GM21576 (cell line): ENCODE measurements at regions not wholly inside any gene's neighbourhood (a gene's known extent, or its start where the extent isn't known, plus 50 kb on each side); places are given as distances from the start of the nearest gene placed in this dataset.

ENCODE experiments used
- ATAC-seq: cut with Tn5 transposase; IDR thresholded peaks from one replicate; pipeline ENCODE4 v1.9.1; 2021; ENCODE audit warnings: mild to moderate bottlenecking, moderate library complexity; ENCODE audit not compliant: unreplicated experiment

DNA sequence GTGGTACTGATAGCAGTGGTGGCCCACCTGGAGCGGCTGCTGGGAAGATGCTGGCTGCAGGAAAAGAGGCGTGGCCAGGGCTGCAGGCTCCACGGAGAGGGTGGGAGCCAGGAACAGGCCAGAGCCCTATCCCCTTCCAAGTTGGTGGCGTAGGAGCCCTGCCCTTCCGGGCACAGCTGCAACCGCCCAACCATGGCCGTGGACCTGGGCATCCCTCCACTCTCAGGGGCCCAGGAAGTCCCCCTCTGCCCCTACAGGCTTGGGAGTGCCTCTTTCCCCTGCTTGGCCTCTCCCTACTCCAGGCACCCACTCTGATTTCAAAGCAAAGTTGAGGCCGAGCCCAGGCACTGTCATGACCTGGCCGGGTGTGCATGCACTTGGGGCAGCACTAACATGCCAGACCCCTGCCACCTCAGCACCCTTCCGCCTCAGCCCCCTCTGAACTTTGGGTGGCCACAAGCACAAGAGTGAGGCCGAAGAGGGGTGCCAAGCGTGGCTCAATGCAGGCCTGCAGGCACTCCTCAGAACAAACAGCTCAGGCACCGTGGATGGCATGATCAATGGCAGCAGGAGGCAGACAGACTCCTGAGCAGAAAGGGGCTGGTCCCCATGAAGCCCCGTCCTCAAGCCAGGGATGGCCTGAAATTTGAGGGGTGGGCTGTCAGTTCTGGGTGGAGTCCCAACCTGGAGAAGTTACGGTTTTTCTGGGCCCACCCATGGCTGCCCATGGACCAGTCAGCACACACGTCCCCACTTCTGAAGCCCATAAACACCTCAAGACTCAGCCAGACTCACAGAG, 164.9 kb upstream of the PRNP start:
- no peak for ATAC-seq

DNA sequence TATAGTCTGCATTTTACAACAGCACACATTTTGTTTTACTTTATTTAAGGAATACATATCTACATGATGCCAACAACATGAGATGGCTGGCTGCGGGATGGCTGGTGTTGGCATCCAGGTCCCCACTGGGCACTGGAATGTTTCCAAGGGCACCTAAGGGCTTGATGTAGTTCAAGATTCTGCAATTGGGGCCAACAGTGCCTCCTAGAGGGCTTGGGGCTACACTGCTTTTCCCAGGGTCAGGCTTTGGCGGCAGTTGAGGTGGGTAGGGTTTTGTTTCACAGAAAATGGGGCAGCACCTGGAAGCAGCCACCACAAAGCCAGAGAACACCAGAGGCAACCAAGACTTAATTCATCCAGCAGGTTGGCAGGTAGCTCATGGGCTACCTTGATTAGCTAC, 166.7 kb upstream of the PRNP start:
- no peak for ATAC-seq

DNA sequence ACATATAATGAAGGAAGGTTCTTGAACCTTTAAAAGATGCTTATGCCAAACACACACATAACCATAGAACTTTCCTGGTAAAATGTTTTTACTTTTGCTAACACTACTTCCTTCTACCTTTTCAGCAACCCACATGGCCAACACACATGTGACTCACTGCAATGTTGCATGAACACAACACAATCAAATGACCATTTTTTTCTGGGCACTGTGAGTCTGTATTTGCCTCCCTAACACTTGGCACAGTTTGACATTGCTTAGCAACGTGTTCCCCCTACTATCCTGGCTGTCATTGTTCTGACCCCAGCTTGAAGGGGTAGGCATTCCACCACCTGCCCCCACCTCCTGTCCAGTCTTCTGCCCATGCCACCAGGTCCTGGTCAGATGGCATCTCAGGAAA, 169.4 kb upstream of the PRNP start:
- no peak for ATAC-seq

DNA sequence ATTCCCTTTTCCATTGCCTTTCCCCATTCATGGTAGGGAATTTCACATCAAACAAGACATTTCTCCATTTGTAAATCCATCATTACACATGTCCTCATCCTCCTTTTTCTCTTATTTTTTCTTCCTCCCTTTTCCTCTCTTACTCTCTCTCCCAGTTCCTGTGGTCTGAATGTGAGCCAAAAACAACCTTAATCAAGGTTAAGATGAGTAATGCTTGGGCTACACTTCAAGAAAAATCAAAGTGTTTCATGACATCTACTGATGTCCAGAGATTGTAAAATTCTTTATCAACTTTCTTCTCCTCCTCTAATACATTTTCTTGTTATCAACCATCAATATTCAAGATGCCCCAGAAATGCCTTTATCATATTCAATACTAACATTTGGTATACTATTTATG, 172.5 kb upstream of the PRNP start:
- no peak for ATAC-seq

DNA sequence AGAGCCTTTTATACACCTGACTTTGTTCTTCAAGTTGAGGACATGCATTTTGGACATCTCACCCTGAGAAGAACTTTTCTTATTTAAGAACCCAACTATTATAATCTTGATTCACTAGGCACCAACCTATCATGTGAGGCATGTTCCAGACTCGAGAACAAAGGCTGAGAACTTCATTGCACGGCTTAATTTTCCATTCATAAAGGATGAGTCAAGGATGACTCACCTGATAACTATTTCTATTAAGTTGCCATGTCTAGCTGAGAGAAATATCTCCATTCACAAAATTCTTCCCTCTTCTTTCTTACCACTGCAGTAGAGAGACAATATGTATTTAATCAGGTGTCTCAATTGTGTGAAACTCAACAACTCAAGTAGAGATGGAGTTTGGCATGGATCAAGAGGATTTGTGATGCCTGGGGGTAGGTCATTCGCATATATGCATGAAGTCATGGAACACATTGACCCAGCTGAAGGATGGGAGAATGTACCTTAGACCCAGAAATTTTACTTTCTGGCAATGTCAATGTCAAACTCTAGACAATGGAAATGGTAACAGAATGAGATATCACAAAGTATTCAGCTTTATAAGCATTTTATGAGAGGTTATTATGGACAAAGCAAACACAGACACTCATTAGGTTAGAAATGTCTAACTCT, 173.2 kb upstream of the PRNP start:
- ATAC-seq, result no peak

DNA sequence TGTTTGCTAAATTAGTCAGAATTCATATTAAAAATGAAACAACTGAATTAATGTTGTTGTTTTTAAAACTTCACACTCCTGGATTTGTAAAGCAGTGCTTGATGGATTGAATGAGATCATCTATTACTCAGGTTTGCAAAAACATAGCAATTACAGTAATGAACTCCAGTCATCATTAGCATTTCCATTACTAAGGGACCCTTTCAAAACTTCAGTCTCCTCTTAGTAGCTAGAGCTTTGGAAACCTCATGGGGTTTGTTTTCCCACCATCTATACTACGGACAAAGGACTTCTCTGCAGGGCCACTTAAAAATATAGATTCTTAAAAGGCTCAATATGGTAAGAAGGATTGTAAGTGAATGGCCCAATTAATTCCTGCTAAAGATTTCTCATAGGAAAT, 174.5 kb upstream of the PRNP start:
- no peak for ATAC-seq

DNA sequence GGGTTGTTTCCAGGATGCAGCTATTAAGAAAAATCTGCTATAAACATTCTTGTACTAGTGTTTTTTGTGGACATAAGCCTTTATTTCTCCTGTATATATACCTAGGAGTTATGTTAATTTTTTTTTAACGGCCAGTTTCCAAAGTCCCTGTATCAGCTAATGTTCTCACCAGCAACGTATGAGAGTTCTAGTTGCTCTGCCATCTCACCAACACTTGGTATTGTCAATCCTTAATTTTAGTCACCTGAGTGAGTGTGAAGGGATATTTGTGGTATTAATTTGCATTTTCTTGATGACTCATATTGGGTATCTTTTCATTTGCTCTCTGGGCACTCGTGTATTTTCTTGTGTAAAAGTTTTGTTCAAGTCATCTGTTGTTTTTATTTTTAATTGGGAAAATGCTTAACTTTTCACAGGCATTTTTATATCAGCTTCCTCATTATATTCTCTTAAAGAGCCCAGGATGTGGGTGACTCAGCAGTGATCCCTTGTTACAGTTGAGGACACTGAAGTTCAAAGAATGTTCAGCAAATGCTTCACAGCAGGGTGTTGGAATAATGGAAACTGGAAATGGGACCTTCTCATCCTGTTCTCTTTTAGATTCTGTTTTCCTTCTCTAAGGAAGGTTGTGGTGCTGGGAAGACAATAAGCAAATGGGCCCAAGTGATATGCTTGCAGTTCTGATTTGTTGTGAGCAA, 176.3 kb upstream of the PRNP start:
- ATAC-seq, result no peak

DNA sequence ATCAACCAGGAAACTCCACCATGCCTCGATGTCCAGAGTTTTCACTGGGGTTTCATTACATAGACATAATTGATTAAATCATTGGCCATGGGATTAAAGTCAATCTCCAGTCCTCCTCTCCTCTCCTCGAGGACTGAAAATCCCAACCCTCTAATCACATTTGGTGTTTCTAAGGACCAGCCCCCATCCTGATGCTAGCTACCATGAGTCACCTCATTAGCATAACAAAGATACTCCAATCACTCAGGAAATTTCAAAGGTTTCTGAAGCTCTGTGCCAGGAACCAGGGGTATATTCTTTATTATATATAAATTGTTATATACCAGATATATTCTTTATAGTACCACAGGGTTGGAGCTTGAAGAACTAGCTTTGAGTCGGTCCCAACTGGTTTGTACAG, 177.5 kb upstream of the PRNP start:
- no peak for ATAC-seq

DNA sequence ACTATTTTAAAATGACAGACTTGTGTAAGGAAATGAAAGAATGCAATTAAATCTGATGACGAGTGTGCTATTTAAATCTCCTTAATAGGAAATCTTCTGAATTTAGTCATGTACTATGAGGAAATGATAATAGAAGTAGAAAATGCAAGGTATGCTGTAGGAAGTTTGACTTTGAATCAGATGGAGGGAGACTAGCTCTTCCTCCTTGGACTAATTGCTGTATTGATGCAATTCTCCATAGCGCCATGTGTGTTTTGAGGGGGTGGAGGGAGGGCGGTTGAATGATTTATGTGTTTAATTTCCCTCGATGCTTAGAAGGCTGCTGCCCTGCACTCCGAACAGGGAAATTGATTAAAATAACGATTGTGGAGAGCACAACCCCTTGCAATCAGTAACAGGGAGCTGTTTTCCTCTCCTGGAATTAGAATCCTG, 179.0 kb upstream of the PRNP start:
- no peak for ATAC-seq

DNA sequence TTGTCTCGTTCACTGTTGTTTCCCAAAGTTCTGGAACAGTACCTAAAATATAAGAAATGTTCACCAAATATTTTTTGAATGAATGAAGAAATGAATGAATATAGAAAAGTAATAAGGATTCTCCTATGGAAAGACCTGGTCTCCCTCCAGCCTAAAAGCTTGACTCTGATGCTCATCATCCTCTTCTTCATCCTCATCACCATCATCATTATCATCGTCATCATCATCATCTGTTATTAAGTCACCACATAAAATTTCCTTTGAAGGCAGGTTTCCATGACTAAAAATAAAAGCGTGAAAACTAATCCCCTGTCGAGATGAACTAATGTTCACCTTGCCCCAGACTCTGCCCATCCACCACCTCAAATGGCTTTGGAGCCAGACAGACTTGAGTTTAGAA, 181.4 kb upstream of the PRNP start:
- ATAC-seq, result no peak

DNA sequence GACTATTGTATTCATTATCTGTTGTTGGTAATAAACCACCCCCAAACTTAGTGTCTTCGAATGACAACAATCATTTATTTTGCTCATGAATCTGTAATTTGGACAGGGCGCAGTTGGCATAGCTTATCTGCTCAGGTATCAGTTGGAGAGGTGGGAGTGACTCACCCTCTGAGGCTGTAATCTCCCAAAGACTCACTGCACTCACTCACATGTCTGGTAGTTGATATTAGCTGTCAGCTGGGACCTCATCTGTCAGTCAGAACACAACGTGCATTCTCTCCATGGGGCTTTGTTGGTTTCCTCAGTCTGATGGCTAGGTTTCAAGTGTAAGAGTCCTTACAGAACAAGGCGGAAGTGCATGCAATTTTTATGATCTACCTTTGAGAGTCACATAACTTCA, 183.5 kb upstream of the PRNP start:
- no peak for ATAC-seq

DNA sequence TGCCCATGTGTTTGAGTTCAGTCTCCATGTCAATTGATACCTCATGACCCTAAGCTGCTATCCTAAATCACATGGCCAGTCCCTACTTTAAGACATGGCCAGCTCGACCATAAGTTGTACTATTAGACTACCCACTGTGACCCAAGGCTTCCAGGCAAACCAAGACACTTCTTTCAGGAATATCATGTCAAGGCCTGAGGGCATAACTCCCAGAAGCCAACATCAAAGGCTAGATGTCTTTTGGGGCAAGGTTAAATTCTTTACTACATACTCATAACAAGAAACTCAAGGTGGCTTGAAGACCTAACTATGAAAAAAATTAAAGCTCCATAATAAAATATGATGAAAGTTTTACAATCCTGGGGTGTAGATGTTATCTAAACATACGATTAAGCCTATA, 192.9 kb upstream of the PRNP start:
- no peak for ATAC-seq

DNA sequence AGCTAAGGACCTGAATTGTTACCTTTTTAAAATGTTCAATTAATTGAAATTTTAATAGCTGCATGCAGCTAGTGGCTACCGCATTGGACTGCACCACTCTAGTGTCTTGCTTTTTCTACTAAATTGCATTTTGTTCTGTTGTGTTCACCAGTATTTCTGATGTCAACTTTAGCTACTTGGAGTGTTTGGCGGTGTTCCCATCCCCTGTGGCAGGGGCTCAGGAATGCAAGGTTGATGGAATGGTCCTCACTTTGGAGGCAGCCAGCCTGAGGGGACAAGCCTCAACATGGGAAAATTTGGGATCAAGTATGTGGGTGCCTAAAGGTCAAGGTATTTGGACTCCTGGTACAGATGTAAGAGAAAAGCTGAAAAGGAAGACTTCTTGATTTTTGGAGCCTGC, 194.6 kb upstream of the PRNP start:
- ATAC-seq, result no peak

DNA sequence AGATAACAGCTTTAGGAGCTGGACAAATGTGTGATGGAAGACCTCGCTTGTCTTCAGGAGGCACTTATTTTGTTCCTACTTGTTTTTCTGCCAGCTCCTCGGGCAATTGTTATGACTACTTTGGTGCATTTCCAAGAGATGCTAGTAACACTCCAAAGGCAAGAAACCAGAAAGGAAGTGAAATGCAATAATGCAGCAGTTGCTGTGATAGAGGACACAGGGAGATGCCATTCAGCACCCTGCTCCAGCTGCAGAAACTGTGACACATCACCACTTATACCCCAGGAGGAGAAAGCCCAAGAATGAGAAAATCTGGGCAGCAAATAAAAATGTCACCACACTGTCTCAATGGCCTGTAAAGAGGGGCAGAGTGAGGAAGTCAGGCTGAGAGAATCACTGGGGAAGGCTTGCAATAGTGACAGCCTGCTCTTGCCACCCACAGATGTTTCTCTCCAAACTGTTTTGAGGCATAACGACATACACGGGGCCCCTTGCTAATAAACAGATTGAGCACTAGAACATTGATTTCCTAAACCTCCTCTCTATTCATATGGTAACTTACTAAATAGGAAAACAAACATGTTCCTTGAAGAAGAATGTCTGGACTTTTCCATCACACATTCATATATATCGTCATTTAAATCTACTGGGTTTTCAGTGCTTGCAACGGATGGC, 195.5 kb upstream of the PRNP start:
- ATAC-seq, result no peak

DNA sequence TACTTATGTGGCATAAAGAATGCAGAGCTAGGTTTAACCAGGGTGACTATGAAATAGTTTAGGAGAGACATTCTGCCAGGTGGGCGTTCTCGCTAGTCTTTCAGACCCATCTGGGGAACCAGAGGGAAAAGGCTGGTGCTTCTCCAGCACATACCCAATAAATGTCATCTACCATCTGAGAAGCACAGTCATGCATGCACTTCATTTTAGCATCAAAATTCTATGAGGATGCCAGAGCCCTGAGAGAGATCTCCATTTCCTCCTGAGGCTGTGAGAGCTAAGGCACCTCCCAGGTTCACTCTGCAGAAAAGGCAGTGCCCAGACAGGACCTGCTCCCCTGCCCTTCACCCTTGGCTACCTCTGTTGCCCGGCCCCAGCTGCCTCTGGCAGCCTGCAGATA, 196.2 kb upstream of the PRNP start:
- no peak for ATAC-seq

DNA sequence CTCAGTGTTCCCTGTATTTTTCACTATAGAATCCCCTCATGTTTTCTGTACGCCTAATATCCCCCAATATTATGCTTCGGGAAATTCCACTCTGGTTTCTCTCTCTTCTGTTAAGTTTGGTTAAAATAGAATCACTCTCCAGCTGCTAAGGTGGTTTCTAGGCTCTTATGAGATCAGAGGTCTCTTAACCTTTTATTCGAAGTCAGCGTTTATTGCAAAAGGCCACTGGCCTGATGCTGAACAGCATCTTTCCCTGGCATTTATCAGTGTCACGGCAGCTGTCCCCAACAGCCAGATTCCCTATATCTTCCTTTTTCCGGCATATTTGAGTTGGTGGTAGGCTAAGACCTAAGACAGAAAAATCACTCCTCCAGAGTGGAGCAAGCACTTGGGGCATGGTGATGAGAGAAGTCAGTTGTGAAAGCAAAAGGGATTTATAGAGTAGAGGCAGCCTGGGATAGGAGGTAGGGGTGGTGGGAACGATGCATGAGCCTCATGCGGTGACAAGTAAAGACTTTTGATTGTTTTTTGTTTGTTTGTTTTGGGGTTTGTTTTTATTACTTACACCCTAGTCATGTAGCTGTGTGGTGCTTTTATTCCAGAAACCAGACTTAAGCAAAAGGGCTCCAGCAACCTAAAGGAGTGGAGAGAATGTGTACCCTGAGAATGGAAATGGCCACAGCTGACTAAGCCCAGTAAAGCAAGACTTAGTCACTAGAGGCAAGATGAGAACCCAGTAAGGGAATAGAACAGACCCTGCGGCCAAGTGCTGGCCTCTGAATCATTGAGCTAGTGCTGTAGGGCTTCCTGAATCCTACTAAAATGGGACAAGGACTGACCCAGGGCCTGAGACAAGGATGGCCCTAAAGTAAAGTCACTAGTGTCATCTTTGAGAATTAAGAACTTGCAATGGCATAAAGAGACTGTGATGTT, 197.6 kb upstream of the PRNP start:
- ATAC-seq, result no peak

DNA sequence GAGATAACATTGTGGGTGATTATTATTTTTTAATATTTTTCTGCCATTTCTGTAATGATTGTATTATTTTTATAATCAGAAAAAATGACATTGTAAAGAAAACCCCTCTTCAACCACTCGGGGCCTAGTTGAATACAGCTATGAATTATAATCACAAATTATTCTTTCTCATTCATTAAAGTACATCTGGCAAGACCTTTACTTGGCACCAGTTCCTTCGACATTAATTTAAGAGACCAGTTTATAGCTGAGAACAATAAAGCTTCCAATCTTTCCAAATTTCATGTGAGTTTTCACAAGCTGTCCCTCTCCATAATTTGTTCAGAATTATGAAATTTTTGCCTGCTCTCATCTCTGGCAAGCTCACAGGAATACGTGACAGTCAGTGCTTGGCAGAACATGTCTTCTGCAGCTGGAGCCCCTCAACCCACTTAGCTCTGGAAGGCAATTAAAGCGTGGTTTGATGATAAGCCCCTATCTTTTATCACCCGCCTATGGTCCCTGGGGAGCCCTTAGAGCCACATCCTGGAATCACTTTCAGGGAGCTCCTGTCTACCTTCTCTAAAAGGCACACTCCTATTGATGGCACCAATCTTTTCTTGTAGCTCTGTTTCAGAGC, 201.8 kb upstream of the PRNP start:
- ATAC-seq, result no peak

DNA sequence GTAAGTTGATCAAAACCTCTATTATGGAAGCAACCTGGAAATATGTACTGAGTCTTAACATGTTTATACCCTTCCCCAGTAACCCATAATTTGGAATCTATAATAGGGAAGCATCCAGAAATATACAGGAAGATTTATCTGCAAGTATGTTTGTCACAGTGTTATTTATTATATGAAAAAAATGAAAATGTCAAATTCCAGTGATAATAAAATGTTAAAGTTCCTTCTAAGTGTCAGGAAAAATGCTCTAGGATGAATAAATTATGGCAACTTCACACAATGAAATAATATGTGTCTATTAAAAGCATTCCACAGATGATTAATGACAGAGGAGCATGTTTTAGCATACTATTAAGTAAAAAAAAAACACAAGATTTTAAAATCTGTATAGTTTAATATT, 202.3 kb upstream of the PRNP start:
- ATAC-seq, result no peak

DNA sequence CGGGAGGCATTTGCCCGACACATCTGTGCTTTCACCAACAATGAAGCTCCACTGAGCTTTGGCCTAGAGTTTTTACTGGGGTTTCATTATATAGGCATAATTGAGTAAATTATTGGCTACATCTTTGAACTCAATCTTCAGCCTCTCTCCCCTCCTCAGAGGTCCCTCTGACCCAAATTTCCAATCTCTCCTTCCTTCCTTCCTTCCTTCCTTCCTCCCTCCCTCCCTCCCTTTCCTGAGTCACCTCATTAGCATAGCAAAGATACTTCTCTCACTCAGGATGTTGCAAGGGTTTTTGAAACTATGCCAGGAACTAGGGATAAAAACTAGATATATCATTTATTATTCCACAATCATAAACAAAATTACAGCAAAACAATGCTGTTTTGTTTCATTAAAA, 202.8 kb upstream of the PRNP start:
- no peak for ATAC-seq

DNA sequence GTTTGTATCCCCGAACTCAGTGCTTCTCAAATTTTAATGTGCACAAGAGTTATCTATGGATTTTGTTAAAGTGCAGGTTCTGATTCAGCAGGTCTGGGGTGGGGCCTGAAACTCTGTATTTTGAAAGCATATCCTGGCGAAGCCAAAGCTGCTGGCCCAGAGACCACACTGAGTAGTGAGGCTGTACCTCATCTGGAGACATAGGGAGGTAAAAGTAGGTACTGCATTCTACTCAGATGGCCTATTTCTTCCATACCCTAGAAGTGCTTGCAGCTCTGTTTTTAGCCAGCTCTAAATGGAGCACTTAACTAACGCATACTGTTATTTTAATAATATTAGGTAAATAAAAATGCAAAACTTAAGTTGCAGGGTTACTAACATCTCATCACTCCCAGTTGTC, 206.2 kb upstream of the PRNP start:
- no peak for ATAC-seq
